ENCODE measurements at regions not wholly inside any gene's neighbourhood (a gene's known extent, or its start where the extent isn't known, plus 50 kb on each side); places are given as distances from the start of the nearest gene placed in this dataset.
"Not testable (repeated sequence)": the region's sequence is repeated elsewhere in the genome, so short reads cannot be mapped to it uniquely, and the experiment has no call there.

- no peak for DNase-seq
These were observed 77.0 kb upstream of the PITX1 start for GRCh38 chr5:135110785-135111596.

- no peak for DNase-seq
These were observed 75.0 kb upstream of the PITX1 start for GRCh38 chr5:135108992-135109391.

- DNase-seq: no peak
These were observed 74.5 kb upstream of the PITX1 start for GRCh38 chr5:135108569-135108968.

GRCh38 chr5:135107986-135108385 is 74.0 kb upstream of the PITX1 start:
- no peak for DNase-seq

- DNase-seq: no peak
These were observed 72.8 kb upstream of the PITX1 start for GRCh38 chr5:135106610-135107471.

- DNase-seq: no peak
These were observed 72.1 kb upstream of the PITX1 start for GRCh38 chr5:135106136-135106535.

- DNase-seq: no peak
These were observed 71.1 kb upstream of the PITX1 start for GRCh38 chr5:135105105-135105484.

- DNase-seq: no peak
These were observed 69.5 kb upstream of the PITX1 start for GRCh38 chr5:135103575-135103853.

- no peak for DNase-seq
These were observed 68.9 kb upstream of the PITX1 start for GRCh38 chr5:135102716-135103574.

GRCh38 chr5:135100431-135100830 is 66.4 kb upstream of the PITX1 start:
- no peak for DNase-seq

- no peak for DNase-seq
These were observed 66.0 kb upstream of the PITX1 start for GRCh38 chr5:135100011-135100410.

- DNase-seq: no peak
These were observed 63.4 kb upstream of the PITX1 start for GRCh38 chr5:135097390-135097789.

- no peak for DNase-seq
These were observed 61.8 kb upstream of the PITX1 start for GRCh38 chr5:135095871-135096270.

- DNase-seq: no peak
These were observed 61.2 kb upstream of the PITX1 start for GRCh38 chr5:135095052-135095715.

- no peak for DNase-seq
These were observed 60.5 kb upstream of the PITX1 start for GRCh38 chr5:135094339-135095051.

GRCh38 chr5:135093483-135093882 is 59.5 kb upstream of the PITX1 start:
- not testable (repeated sequence) for DNase-seq

GRCh38 chr5:135092476-135092875 is 58.4 kb upstream of the PITX1 start:
- no peak for DNase-seq

GRCh38 chr5:135091286-135091685 is 57.3 kb upstream of the PITX1 start:
- no peak for DNase-seq

- DNase-seq: no peak
These were observed 55.9 kb upstream of the PITX1 start for GRCh38 chr5:135089912-135090311.

GRCh38 chr5:135088911-135089310 is 54.9 kb upstream of the PITX1 start:
- DNase-seq: no peak

- DNase-seq: no peak
These were observed 53.9 kb upstream of the PITX1 start for GRCh38 chr5:135087950-135088349.

Measured in activated naive CD4-positive, alpha-beta T cell treated with anti-CD3 and anti-CD28 coated beads, Interleukin-2, amount 50 U/mL, for 16 hours (primary cell).